HCT116 (cell line): ENCODE measurements at regions not wholly inside any gene's neighbourhood (a gene's known extent, or its start where the extent isn't known, plus 50 kb on each side); places are given as distances from the start of the nearest gene placed in this dataset.

ENCODE experiments used
- ATAC-seq: fragments of 200-7000 bp; cut with Tn5 transposase; 2 replicates; pipeline ENCODE4 v1.9.1; 2020; ENCODE audit warnings: mild to moderate bottlenecking, moderate library complexity
- BruUV-seq: library from RNA; stranded (reverse); fragments of 400-500 nt; replicated peaks from 2 replicates; lab custom pipeline; 2021; lab: Mats Ljungman, UMichigan
- CTCF ChIA-PET: fragments of 300-600 bp; sonication (Branson Sonifier 250); formaldehyde crosslinking; loops from one replicate; lab custom pipeline; 2021; ENCODE audit warnings: antibody characterized with exemption; lab: Charles Lee
- POLR2A ChIA-PET: fragments of 300-600, 350-600 bp; sonication (Branson Sonifier 250); formaldehyde crosslinking; loops from one replicate; lab custom pipeline; 2021; ENCODE audit warnings: antibody characterized with exemption; lab: Charles Lee
- RAD21 ChIA-PET, 2 experiments: fragments of 300-600 bp; sonication (Branson Sonifier 250); formaldehyde crosslinking; loops; one replicate each; lab custom pipeline; 2023; ENCODE audit warnings: low total read pairs in 2 of 2; ENCODE audit not compliant: uncharacterized antibody in 2 of 2, unreplicated experiment in 2 of 2, low non-redundant PET in 1 of 2; lab: Charles Lee
- DNase-seq: peaks from one replicate; pipeline ENCODE4 v3.0.0-alpha.2; 2010; ENCODE audit warnings: low read depth, low spot score
- H2AFZ ChIP-seq: fragments of 200-600 bp; shearing (Covaris generic), sonication (generic); 2 replicates; pipeline ENCODE4 v1.6.1; 2017; ENCODE audit warnings: low read depth, mixed run types, mixed read lengths, antibody characterized with exemption, low read length; ENCODE audit not compliant: poor library complexity, severe bottlenecking
- H3K27ac ChIP-seq: 2 replicates; pipeline ENCODE4 v1.5.1; 2012; ENCODE audit warnings: low read depth, low read length
- H3K27me3 ChIP-seq: fragments of 200-600 bp; sonication (generic); 2 replicates; pipeline ENCODE4 v1.6.1; 2016; ENCODE audit warnings: mixed run types, low read length, mixed read lengths; ENCODE audit not compliant: insufficient read depth
- H3K36me3 ChIP-seq, 2 experiments: fragments of 200-500 bp in 1 of 2; fragments of 200-600 bp in 1 of 2; sonication (Bioruptor generic) in 1 of 2; sonication (generic) in 1 of 2; 2 replicates each; pipeline versions ENCODE4 v1.5.1 to v1.6.1; 2014 to 2016; ENCODE audit warnings: low read length in 2 of 2, inconsistent platforms in 1 of 2, mixed read lengths in 1 of 2, mixed run types in 1 of 2; ENCODE audit not compliant: insufficient read depth in 2 of 2, control insufficient read depth in 1 of 2
- H3K4me1 ChIP-seq, 2 experiments: fragments of 200-600 bp in 1 of 2; sonication (generic) in 1 of 2; 2 replicates each; pipeline versions ENCODE4 v1.5.1 to v1.6.1; 2012 to 2017; ENCODE audit warnings: low read length in 2 of 2, inconsistent platforms in 1 of 2, mild to moderate bottlenecking in 1 of 2, mixed read lengths in 1 of 2, mixed run types in 1 of 2, moderate library complexity in 1 of 2; ENCODE audit not compliant: insufficient read depth in 2 of 2, control insufficient read depth in 1 of 2
- H3K4me2 ChIP-seq: fragments of 200-600 bp; sonication (generic); 2 replicates; pipeline ENCODE4 v1.6.1; 2017; ENCODE audit warnings: mixed run types, low read length, mixed read lengths
- H3K4me3 ChIP-seq, 2 experiments: fragments of 200-600 bp in 1 of 2; sonication (generic) in 1 of 2; replicated peaks in 1 of 2; 2 replicates each; pipeline ENCODE4 v1.5.1; 2011 to 2016; ENCODE audit warnings: low read length in 2 of 2, control low read depth in 1 of 2, low read depth in 1 of 2, mild to moderate bottlenecking in 1 of 2, mixed read lengths in 1 of 2, mixed run types in 1 of 2
- H3K79me2 ChIP-seq: fragments of 200-600 bp; sonication (generic); 2 replicates; pipeline ENCODE4 v1.6.1; 2017; ENCODE audit warnings: mild to moderate bottlenecking, mixed run types, low read length, moderate library complexity, mixed read lengths; ENCODE audit not compliant: insufficient read depth
- H3K9ac ChIP-seq: fragments of 200-600 bp; sonication (generic); 2 replicates; pipeline ENCODE4 v1.6.1; 2016; ENCODE audit warnings: low read length, mixed read lengths
- H3K9me2 ChIP-seq: fragments of 200-600 bp; sonication (generic), shearing (Covaris generic); 2 replicates; pipeline ENCODE4 v1.6.1; 2017; ENCODE audit warnings: mixed run types, mild to moderate bottlenecking, moderate library complexity; ENCODE audit not compliant: insufficient read depth
- H3K9me3 ChIP-seq, 2 experiments: fragments of 200-500 bp in 1 of 2; fragments of 200-600 bp in 1 of 2; sonication (Bioruptor generic) in 1 of 2; sonication (generic) in 1 of 2; 2 replicates each; pipeline ENCODE4 v1.6.1; 2014 to 2017; ENCODE audit warnings: low read length in 2 of 2, mixed read lengths in 2 of 2, inconsistent platforms in 1 of 2, low read depth in 1 of 2, mild to moderate bottlenecking in 1 of 2, mixed run types in 1 of 2, moderate library complexity in 1 of 2; ENCODE audit not compliant: control insufficient read depth in 1 of 2, insufficient read depth in 1 of 2
- H4K20me1 ChIP-seq: fragments of 200-600 bp; sonication (generic), shearing (Covaris generic); 2 replicates; pipeline ENCODE4 v1.6.1; 2017; ENCODE audit warnings: mixed run types, mild to moderate bottlenecking, moderate library complexity; ENCODE audit not compliant: insufficient read depth
- ATF3 ChIP-seq: IDR thresholded peaks from 2 replicates; pipeline ENCODE4 v1.6.1; 2012
- CBX3 ChIP-seq: IDR thresholded peaks from 2 replicates; pipeline ENCODE4 v1.6.1; 2012; ENCODE audit warnings: low read depth
- CEBPB ChIP-seq: IDR thresholded peaks from 2 replicates; pipeline ENCODE4 v1.6.1; 2012; ENCODE audit warnings: low read depth
- EGR1 ChIP-seq: IDR thresholded peaks from 2 replicates; pipeline ENCODE4 v1.6.1; 2012; ENCODE audit warnings: low read depth
- ELF1 ChIP-seq: IDR thresholded peaks from 2 replicates; pipeline ENCODE4 v1.6.1; 2012; ENCODE audit warnings: low read depth, borderline replicate concordance
- EZH2 ChIP-seq: fragments of 200-600 bp; sonication (generic); IDR thresholded peaks from 2 replicates; pipeline ENCODE4 v1.6.1; 2017; ENCODE audit warnings: antibody characterized with exemption, mixed run types
- EZH2phosphoT487 ChIP-seq: fragments of 200-600 bp; IDR thresholded peaks from 2 replicates; pipeline ENCODE4 v1.6.1; 2018; ENCODE audit warnings: antibody characterized with exemption, borderline replicate concordance
- FOSL1 ChIP-seq: IDR thresholded peaks from 2 replicates; pipeline ENCODE4 v1.6.1; 2012; ENCODE audit warnings: low read depth
- JUND ChIP-seq: IDR thresholded peaks from 2 replicates; pipeline ENCODE4 v1.6.1; 2012
- MAX ChIP-seq: IDR thresholded peaks from 2 replicates; pipeline ENCODE4 v1.6.1; 2012
- POLR2A ChIP-seq: IDR thresholded peaks from 2 replicates; pipeline ENCODE4 v1.7.0; 2011; ENCODE audit warnings: borderline replicate concordance; ENCODE audit not compliant: insufficient read depth, insufficient read length; ENCODE audit errors: extremely low read depth
- POLR2AphosphoS5 ChIP-seq: IDR thresholded peaks from 2 replicates; pipeline ENCODE4 v1.6.1; 2011; ENCODE audit warnings: mild to moderate bottlenecking, low read depth, low read length, moderate library complexity
- RAD21 ChIP-seq: IDR thresholded peaks from 2 replicates; pipeline ENCODE4 v1.6.1; 2012; ENCODE audit warnings: low read depth, mild to moderate bottlenecking
- SIN3A ChIP-seq: IDR thresholded peaks from 2 replicates; pipeline ENCODE4 v1.6.1; 2012; ENCODE audit warnings: low read depth
- SP1 ChIP-seq: IDR thresholded peaks from 2 replicates; pipeline ENCODE4 v1.6.1; 2012; ENCODE audit warnings: low read depth
- SRF ChIP-seq: IDR thresholded peaks from 2 replicates; pipeline ENCODE4 v1.6.1; 2012; ENCODE audit warnings: low read depth
- TCF7L2 ChIP-seq: IDR thresholded peaks from 2 replicates; pipeline ENCODE4 v1.7.0; 2011; ENCODE audit warnings: borderline replicate concordance, inconsistent platforms; ENCODE audit not compliant: insufficient read depth, insufficient read length; ENCODE audit errors: extremely low read depth
- YY1 ChIP-seq: IDR thresholded peaks from 2 replicates; pipeline ENCODE4 v1.6.1; 2011; ENCODE audit warnings: low read length, low read depth, moderate library complexity, mild to moderate bottlenecking; ENCODE audit not compliant: insufficient replicate concordance; ENCODE audit errors: extremely low read depth
- ZFX ChIP-seq: fragments of 450-650 bp; IDR thresholded peaks from 2 replicates; pipeline ENCODE4 v1.6.1; 2017
- ZNF274 ChIP-seq: fragments of 200-500 bp; sonication (Bioruptor generic); IDR thresholded peaks from 2 replicates; pipeline ENCODE4 v1.6.1; 2014; ENCODE audit warnings: mild to moderate bottlenecking, low read depth, low read length, inconsistent platforms
- intact Hi-C: fragments of 100-400 bp; cut with micrococcal nuclease; formaldehyde crosslinking; loops from 2 replicates; pipeline ENCODE4 v1.10.0; 2022

GRCh38 chr10:127826154-127826725, 66.5 kb downstream of the CLRN3 start:
- no peak for ATAC-seq
- H3K9me3 ChIP-seq, result no peaks in the 10 kb centered on the region
- ChIA-PET POLR2A (no interaction called here), RAD21 (no interaction called here), CTCF (no interaction called here)
- peaks cover 26% of the 10 kb centered on the region for H3K27me3 ChIP-seq
- no peaks in the 10 kb centered on the region for H3K9me2 ChIP-seq
- no peak for DNase-seq
- no peaks in the 10 kb centered on the region for H3K36me3 ChIP-seq
- no peaks in the 10 kb centered on the region for H4K20me1 ChIP-seq
- H3K79me2 ChIP-seq, result no peaks in the 10 kb centered on the region
- no TSS peak for BruUV-seq
- H3K4me1 ChIP-seq, result no peaks in the 10 kb centered on the region
- no peak overlapping the region for H3K4me3 ChIP-seq
- H3K9ac ChIP-seq, result no peak overlapping the region
- no peak overlapping the region for H3K27ac ChIP-seq
- no peak for TF ChIP-seq EGR1
- no peak for TF ChIP-seq CEBPB
- TF ChIP-seq ATF3, result no peak
- TF ChIP-seq SIN3A, result no peak
- no peak for TF ChIP-seq POLR2AphosphoS5
- TF ChIP-seq EZH2, result no peak
- no peak for TF ChIP-seq FOSL1
- no peak for TF ChIP-seq YY1
- TF ChIP-seq EZH2phosphoT487, result no peak
- no peak for TF ChIP-seq MAX
- no peak for TF ChIP-seq JUND
- no peak for TF ChIP-seq ZNF274
- no peak for TF ChIP-seq SRF
- TF ChIP-seq ELF1, result no peak
- no peak for TF ChIP-seq CBX3
- no peak for TF ChIP-seq POLR2A
- no peak for TF ChIP-seq SP1
- TF ChIP-seq TCF7L2, result no peak
- no peak for TF ChIP-seq ZFX
- TF ChIP-seq RAD21, result no peak
- intact Hi-C loops, result no loop called here
- no peak overlapping the region for H2AFZ ChIP-seq
- no peak overlapping the region for H3K4me2 ChIP-seq
